Cardiac muscle cell (in vitro differentiated cells and primary cell): ENCODE measurements at regions not wholly inside any gene's neighbourhood (a gene's known extent, or its start where the extent isn't known, plus 50 kb on each side); places are given as distances from the start of the nearest gene placed in this dataset.

Source experiments
- DNase-seq, 2 donors: peaks; one replicate each; pipeline versions ENCODE4 v3.0.0 to v3.0.0-alpha.2; 2010 to 2017; ENCODE audit warnings: low read depth in 1 of 2, low spot score in 1 of 2
- H3K27ac ChIP-seq: fragments of 200-600 bp; sonication (generic); 2 replicates; pipeline ENCODE4 v1.5.1; 2016
- H3K27me3 ChIP-seq: fragments of 200-600 bp; sonication (generic); 2 replicates; pipeline ENCODE4 v1.6.0; 2016; ENCODE audit warnings: control low read depth
- H3K36me3 ChIP-seq: fragments of 200-600 bp; sonication (generic); 2 replicates; pipeline ENCODE4 v1.5.1; 2016; ENCODE audit warnings: control low read depth
- H3K4me1 ChIP-seq: fragments of 200-600 bp; sonication (generic); 2 replicates; pipeline ENCODE4 v1.8.1; 2017; ENCODE audit warnings: low read depth, mild to moderate bottlenecking, mixed run types
- H3K4me3 ChIP-seq: fragments of 200-600 bp; sonication (generic); 2 replicates; pipeline ENCODE4 v1.5.1; 2016; ENCODE audit warnings: mild to moderate bottlenecking
- H3K9me3 ChIP-seq: fragments of 200-600 bp; sonication (generic); 2 replicates; pipeline ENCODE4 v1.5.1; 2017; ENCODE audit warnings: low read depth, mild to moderate bottlenecking, control low read depth
- CTCF ChIP-seq: IDR thresholded peaks from 2 replicates; pipeline ENCODE4 v1.5.1; 2012; ENCODE audit warnings: low read depth, mild to moderate bottlenecking, low read length

- Histone ChIP-seq H3K27me3 (no peaks in the 10 kb centered on the region), H3K4me1 (no peaks in the 10 kb centered on the region), H3K4me3 (no peak overlapping the region), H3K27ac (no peak overlapping the region), H3K36me3 (no peaks in the 10 kb centered on the region), H3K9me3 (no peaks in the 10 kb centered on the region)
- no peak for DNase-seq
- no peak for TF ChIP-seq CTCF
These were observed 1863.6 kb downstream of the STIM2 start for GRCh38 chr4:28724239-28724638.

GRCh38 chr4:28730304-28730703 lies 1869.7 kb downstream of the STIM2 start:
- H3K36me3 ChIP-seq, result no peaks in the 10 kb centered on the region
- no peak for DNase-seq
- no peaks in the 10 kb centered on the region for H3K9me3 ChIP-seq
- H3K4me3 ChIP-seq, result no peak overlapping the region
- no peaks in the 10 kb centered on the region for H3K4me1 ChIP-seq
- TF ChIP-seq CTCF, result no peak
- H3K27ac ChIP-seq, result no peak overlapping the region
- H3K27me3 ChIP-seq, result no peaks in the 10 kb centered on the region

GRCh38 chr4:28744066-28744465 lies 1883.4 kb downstream of the STIM2 start:
- Histone ChIP-seq H3K4me3 (no peak overlapping the region), H3K27ac (no peak overlapping the region), H3K9me3 (no peaks in the 10 kb centered on the region), H3K4me1 (no peaks in the 10 kb centered on the region), H3K36me3 (no peaks in the 10 kb centered on the region), H3K27me3 (no peaks in the 10 kb centered on the region)
- TF ChIP-seq CTCF, result no peak
- no peak for DNase-seq

- DNase-seq, result no peak
- Histone ChIP-seq H3K27me3 (no peaks in the 10 kb centered on the region), H3K4me1 (no peaks in the 10 kb centered on the region), H3K27ac (no peak overlapping the region), H3K36me3 (no peaks in the 10 kb centered on the region), H3K9me3 (no peaks in the 10 kb centered on the region), H3K4me3 (no peak overlapping the region)
- TF ChIP-seq CTCF, result no peak
These were observed 1893.7 kb downstream of the STIM2 start for GRCh38 chr4:28754376-28754775.

- no peak for TF ChIP-seq CTCF
- no peak overlapping the region for H3K27ac ChIP-seq
- no peaks in the 10 kb centered on the region for H3K4me1 ChIP-seq
- H3K9me3 ChIP-seq, result no peaks in the 10 kb centered on the region
- DNase-seq, result no peak
- H3K36me3 ChIP-seq, result no peaks in the 10 kb centered on the region
- no peaks in the 10 kb centered on the region for H3K27me3 ChIP-seq
- no peak overlapping the region for H3K4me3 ChIP-seq
These were observed 1894.4 kb downstream of the STIM2 start for GRCh38 chr4:28755081-28755480.

GRCh38 chr4:28759064-28759463 lies 1898.4 kb downstream of the STIM2 start:
- no peak for DNase-seq
- Histone ChIP-seq H3K4me3 (no peak overlapping the region), H3K9me3 (no peaks in the 10 kb centered on the region), H3K4me1 (no peaks in the 10 kb centered on the region), H3K36me3 (no peaks in the 10 kb centered on the region), H3K27me3 (no peaks in the 10 kb centered on the region), H3K27ac (no peak overlapping the region)
- TF ChIP-seq CTCF, result no peak
